ENCODE measurements at regions not wholly inside any gene's neighbourhood (a gene's known extent, or its start where the extent isn't known, plus 50 kb on each side); places are given as distances from the start of the nearest gene placed in this dataset.
A peak's percentile ranks its signal among the peaks of the same experiment; 100 is the strongest.

DNA sequence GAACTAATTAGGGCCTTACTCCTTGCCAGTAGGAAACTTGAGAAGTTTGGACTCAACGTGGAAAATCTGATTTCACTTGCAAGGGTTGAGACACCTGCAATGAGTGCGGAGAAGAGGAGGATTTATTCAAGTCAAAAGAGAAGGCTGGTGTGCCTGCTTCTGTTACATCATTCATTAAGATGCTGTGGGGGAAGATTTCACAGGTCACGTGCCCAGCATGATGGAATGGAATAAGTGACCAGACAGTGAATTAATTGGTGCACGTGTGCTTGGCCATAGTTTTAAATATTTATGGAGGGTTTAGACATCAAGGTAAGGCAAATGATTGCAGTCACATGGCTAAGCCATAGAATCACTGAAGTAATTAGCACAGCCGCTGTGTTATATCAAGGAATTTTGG is 155.0 kb downstream of the C7orf25 start:
- no peak for DNase-seq

DNA sequence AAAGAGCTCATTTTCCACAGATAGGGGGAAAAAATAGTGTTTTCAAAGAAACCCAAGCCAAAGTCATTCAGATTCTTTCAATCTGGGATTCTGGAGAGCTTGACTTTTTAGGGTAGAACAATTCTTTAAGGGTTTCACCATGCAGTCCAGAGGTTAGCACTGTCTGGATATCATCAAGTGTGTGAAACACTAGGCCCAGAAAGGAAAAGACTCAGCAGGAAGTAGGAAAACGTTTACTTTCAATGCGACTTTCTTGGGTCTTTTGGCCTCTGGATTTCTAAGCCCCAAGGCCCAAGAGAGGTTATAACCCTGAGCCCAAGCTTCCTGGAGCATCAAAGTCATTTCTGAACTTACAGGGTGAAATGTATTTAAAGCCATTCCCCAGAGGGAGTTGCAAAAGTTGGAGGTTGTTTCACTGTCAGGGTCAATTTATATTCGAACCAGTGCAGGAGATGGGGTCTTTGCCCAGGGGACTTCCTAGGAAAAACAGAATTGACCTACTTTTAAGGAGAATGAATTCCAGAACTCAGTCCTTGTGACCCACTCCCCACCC is 158.0 kb downstream of the C7orf25 start:
- DNase-seq, result no peak

DNA sequence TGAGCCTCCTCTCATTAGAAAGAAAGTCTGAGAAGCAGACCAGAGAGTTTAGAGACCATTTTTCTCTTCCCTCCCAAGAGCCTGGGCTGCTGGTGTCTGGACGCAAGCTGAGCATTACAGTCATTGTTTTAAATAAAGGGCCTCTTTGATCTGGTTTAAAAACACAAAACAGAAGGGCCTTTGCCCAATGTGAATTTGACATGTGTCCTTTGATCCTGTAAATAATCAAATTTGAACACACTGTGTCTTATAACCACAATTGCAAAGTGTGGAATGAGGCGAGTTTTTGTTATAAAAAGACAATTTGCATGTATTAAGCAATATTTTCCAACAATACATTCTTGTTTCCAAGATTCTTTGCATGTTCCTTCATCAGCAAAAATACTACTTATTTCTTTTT is 158.5 kb downstream of the C7orf25 start:
- no peak for DNase-seq

DNA sequence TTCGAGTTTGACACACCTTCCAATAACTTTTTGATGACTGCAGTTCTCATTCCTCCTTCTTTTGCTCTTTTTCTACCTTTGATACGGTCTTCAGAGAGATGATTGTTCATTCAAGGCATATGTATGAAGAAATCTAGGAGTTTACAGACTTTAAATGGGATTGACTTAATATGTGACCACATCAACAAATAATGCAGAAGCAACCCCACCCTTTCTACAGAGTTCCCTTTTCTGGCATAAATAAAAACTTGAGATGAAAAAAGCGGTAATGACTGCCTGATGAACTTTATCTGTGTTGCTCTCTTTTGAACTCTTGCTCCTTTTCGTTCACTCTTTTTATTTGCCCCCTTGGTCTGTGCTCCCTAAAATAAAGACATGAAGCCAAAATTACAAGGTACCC is 161.7 kb downstream of the C7orf25 start:
- DNase-seq, result no peak

DNA sequence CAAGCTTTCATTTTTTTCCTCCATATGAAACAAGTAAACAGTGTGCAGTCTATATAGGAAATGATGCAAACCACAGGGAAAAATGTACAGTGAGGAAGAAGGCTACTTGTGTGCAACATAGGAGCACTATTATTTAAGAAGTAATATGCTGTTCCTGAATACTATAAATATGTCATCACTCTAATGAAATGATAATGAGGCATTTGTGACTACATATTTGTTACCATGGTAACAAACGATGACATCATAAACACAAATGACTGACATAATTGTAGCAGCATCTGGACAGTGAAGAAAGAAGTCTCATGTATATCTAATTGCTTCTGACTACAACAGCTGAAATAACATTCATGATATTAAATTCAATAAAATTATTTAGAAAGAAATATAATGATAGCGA is 164.8 kb downstream of the C7orf25 start:
- DNase-seq, result peak; percentile 7

GRCh38 chr7:42746214-42746613 is 165.7 kb downstream of the C7orf25 start:
- peak; percentile 88 for DNase-seq

- DNase-seq, result peak; percentile 11
Observed at GRCh38 chr7:42745357-42746059, 166.4 kb downstream of the C7orf25 start.

- DNase-seq, result no peak
Observed at GRCh38 chr7:42744746-42745145, 167.1 kb downstream of the C7orf25 start.

DNA sequence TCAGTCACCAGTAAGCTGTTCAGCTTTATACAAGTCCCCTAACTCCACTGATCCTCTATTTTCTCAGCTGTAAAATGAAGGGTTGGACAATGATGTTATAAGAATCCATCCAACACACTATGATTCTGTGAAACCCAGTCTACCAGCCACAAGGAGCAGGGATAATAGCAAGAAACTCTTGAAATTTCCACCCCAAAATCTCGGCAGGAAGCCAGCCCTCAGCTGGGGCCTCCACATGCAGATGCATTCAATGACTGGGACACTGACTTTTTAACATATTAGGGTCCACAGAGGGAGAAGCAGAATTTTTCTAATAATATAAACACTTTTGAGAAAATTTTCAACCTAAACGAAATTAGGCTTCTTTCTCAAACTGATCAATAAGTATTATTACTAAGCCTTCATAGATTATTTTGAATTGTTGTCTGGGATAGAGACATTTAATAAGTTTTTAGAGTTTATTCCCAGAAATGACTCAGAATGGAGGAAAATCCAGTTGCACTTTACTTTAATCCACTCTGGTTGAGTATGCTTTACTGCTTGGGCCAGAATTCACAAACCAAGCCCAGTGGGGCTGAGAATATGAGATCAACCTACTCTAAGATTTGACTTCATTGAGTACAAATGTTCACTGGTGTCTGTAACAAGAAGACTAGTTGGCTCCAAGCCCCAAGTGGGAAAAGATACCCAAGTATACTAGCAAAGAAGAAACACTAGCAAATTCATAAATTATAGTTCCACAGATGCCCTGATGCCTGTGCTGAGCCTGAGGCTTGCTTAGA is 168.6 kb downstream of the C7orf25 start:
- no peak for DNase-seq

DNA sequence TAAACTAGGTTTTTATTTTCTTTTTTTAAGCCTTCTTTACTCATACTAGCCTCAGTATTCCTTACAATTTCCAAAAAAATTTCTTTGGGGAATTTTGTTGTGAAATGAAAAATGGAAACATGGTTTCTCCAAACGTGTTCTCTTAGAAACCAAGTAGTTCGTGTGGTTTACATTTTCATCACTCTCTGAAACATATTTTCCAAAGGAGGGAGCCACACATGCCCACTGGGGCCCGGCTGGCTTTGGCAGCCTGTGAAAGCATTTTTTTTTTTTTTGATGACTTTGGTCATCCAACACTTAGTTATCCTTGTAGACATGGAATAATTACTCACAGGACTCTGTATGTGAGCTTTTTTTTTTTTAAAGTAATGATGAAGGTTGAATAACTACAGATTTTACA is 169.6 kb downstream of the C7orf25 start:
- no peak for DNase-seq

DNA sequence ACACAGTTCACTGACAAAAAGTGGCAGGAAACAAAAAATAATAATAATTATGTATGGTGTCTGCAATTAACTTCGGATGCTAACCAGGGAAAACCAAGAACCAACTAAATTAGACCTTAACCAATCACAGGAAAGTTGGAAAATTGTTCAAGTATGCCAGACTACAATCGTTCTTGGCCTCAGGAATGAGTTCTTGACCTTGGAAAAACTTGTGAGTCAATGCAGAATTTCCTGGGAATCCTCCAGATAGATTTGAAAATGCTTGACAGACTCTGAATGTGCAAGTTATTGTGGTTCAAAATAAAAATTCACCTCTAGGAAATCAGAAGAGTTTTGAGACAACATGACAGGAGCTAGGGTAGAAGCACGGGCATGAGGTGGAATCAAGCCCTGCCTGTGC is 171.5 kb downstream of the C7orf25 start:
- peak; percentile 25 for DNase-seq

DNA sequence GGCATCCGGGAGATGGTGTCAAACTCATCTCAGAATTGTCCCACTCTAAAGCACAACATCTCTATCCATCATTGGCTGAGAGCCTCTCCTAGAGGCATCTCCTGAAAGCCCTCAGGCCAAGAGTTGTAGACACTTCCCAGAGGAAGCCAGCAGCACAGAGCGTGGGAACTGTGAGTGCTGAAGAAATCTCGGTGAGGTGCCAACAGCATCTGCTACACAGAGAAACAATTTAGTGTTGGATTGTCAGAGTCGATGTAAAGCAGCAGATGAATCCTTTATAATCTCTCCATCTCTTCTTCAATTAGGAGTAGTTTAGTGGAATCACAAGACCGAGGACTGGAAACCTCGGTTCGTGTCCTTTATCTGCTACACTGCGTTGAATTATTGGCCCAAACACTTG is 172.2 kb downstream of the C7orf25 start:
- no peak for DNase-seq

DNA sequence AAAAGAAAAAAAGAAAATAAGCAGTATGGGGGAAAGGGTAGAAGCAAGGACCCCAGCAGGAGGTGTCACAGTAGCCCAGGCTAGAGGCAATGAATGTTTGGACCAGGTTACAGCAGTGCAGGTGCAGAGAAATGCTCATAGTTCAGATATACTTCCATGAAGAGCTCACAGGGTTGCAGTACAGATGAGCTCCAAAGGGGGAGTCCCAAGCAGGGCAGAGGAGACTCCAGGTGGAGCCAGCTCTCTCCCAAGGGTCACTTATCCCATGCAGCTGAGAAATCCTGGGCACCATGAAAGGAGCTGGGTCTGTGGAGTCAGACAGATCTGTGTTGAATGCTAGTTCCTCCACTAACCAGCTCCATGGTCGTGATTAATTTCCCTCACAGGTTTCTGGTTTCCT is 174.9 kb downstream of the C7orf25 start:
- DNase-seq, result peak; percentile 11

DNA sequence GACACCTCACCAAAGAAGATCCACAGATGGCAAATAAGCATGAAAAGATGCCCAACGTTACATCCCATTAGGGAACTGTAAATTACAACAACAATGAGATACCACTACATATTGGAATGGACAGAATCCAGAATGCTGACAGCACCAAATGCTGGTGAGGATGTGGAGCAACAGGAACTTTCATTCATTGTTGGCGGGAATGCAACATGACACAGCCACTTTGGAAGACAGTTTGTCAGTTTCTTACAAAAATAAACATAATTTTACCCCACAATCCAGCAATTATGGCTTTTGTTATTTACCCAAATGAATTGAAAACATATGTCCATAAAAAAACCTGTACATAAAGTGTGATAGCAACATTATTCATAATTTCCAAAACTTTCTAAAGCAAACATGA is 176.8 kb downstream of the C7orf25 start:
- peak; percentile 59 for DNase-seq

- peak; percentile 89 for DNase-seq
Observed at GRCh38 chr7:42734568-42734967, 177.3 kb downstream of the C7orf25 start.

GRCh38 chr7:42733040-42733439 is 178.8 kb downstream of the C7orf25 start:
- no peak for DNase-seq

- no peak for DNase-seq
Observed at GRCh38 chr7:42730586-42730985, 181.3 kb downstream of the C7orf25 start.

DNA sequence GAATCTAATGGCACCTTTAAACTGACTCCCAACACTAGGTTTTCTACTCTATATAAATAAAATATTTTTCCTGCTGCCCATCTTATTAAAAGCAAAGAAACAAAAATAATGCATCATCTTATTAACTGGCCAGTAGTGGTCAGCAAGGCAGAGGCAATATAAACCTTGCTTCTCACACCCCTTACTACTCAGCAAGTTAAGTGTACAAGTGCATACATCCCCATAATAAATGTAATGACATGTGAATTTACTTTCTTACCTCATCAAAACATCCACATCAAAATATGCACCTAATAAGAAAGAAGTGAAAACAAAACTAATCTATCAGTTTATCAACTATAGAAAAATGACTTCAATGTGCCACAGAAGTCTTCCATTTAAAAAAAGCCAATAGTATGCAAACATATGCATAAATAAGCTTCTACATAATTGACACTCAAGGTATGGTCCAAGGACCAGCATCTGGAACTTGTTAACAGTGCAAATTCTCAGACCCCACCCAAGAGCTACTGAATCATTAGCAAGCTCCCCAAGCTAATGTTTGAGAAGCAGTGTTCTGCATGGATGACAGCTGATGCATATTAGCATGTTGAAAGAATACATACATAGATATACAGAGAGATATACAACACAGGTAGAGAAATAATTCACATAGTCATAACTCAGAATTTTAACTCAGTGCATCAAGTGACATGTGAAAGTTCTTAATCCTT is 182.7 kb downstream of the C7orf25 start:
- DNase-seq, result no peak

GRCh38 chr7:42727451-42727850 is 184.4 kb downstream of the C7orf25 start:
- DNase-seq, result no peak

- DNase-seq, result no peak
Observed at GRCh38 chr7:42726066-42726785, 185.6 kb downstream of the C7orf25 start.

- DNase-seq, result no peak
Observed at GRCh38 chr7:42722716-42723115, 189.2 kb downstream of the C7orf25 start.

DNA sequence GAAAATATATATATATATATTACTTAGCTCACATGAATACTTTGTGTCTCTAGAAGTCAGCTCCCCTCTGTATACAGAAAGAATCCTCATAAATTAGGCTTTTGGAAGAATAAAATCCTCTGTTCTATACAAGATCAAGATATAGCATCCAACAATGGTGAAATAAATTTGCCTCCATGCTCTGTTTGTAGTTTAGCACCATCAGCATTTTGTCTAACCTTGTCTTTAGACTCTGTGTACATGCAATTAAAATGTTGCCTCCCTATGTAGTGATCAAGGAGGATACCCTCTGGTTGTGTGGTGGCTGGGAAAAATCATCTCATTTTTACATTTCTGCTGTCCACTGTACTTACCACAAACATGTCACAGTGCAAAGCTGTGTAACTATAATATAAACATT is 189.7 kb downstream of the C7orf25 start:
- DNase-seq, result no peak

Data from NCI-H226 (cell line).